ENCODE measurements at regions not wholly inside any gene's neighbourhood (a gene's known extent, or its start where the extent isn't known, plus 50 kb on each side); places are given as distances from the start of the nearest gene placed in this dataset.

DNA sequence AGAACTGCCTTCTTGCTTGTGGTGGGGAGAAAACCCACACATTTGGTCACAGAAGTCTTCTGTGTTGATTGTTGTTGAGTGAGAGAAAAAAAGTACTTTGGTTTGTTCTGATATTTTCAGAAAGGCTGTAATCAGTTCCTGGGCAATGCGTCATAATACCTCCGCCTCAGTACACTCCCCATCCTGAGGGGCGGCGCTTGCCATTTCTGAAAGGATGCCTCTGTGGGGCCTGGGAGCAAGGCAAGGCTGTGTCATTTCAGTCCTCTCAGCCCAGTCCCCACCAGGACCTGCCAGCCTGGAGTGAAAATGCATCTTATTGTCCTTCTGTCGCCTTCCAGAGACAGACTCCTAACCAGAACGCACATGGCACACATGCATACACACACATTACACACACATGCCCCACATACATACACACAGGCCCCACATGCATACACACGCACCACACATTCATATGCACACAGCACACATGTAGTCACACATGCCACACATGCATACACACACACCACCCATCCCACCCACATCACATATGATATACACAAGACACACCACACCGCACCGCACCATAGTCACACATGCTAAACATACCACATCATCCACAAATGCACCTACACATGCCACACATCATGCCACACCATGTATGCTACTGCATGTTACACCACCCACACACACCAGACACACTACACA is 90.0 kb downstream of the CXCL12 start:
- H3K36me3 Mint-ChIP-seq (ENCODE audit: low read depth), result no peaks in the 10 kb centered on the region
- no peaks in the 10 kb centered on the region for H3K4me1 Mint-ChIP-seq
- peaks cover 27% of the 10 kb centered on the region for H3K27me3 Mint-ChIP-seq
- H3K9me3 ChIP-seq (ENCODE audit: control insufficient read depth, low read length, poor library complexity, severe bottlenecking), result no peaks in the 10 kb centered on the region
- H3K4me3 Mint-ChIP-seq, result no peak overlapping the region
- DNase-seq, result no peak
- H3K27ac Mint-ChIP-seq, result no peak overlapping the region
- no peak for ATAC-seq

DNA sequence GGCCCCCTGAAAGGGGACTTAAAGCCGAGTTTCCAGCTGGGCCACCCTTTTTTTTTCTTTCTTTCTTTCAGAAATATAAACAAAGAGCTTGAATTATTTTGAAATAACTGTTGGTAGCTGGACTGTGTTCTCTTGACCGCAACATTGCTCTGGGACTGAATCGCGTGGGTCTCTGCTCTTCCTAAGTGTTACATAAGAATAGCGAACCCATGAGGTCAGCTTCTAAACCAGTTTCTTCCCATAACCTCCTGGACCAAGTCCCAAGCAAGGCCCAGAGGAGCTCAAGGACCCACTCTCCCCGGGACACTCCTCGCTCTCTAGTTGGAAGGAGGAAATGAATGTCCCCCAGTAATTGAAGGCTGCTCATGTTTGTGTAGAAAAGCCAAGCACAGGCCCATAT is 91.1 kb downstream of the CXCL12 start:
- no peaks in the 10 kb centered on the region for H3K9me3 ChIP-seq (ENCODE audit: control insufficient read depth, low read length, poor library complexity, severe bottlenecking)
- Mint-ChIP-seq H3K27me3 (peaks cover 27% of the 10 kb centered on the region), H3K27ac (no peak overlapping the region), H3K36me3 (ENCODE audit: low read depth) (no peaks in the 10 kb centered on the region), H3K4me1 (no peaks in the 10 kb centered on the region), H3K4me3 (no peak overlapping the region)
- no peak for ATAC-seq
- DNase-seq, result no peak

DNA sequence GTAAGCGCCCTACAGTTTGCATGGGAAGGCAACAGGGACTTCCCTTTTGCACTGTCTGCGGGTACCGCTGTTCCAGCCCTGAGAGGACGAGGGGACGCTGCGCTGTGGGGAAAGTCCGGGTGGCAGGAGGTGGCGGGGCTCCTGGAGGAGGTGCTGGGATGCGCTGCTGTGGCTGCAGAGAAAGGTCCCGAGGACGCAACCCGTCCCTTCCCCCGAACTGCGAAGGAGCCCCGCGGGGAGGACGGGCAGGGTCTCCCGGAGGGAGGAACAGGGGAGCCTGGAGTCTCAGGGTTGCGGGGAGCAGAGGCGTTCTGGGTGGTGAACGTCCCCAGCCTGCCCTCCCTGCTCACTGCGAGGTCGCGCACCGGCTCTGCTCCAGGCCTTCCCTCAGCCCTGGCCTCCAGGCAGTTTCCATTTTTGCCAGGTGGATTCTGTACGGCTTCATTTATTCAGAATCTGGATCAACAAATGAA is 91.6 kb downstream of the CXCL12 start:
- Mint-ChIP-seq H3K27ac (no peak overlapping the region), H3K36me3 (ENCODE audit: low read depth) (no peaks in the 10 kb centered on the region), H3K4me1 (no peaks in the 10 kb centered on the region), H3K4me3 (no peak overlapping the region), H3K27me3 (peaks cover 27% of the 10 kb centered on the region)
- H3K9me3 ChIP-seq (ENCODE audit: control insufficient read depth, low read length, poor library complexity, severe bottlenecking), result no peaks in the 10 kb centered on the region
- no peak for ATAC-seq
- DNase-seq, result no peak

DNA sequence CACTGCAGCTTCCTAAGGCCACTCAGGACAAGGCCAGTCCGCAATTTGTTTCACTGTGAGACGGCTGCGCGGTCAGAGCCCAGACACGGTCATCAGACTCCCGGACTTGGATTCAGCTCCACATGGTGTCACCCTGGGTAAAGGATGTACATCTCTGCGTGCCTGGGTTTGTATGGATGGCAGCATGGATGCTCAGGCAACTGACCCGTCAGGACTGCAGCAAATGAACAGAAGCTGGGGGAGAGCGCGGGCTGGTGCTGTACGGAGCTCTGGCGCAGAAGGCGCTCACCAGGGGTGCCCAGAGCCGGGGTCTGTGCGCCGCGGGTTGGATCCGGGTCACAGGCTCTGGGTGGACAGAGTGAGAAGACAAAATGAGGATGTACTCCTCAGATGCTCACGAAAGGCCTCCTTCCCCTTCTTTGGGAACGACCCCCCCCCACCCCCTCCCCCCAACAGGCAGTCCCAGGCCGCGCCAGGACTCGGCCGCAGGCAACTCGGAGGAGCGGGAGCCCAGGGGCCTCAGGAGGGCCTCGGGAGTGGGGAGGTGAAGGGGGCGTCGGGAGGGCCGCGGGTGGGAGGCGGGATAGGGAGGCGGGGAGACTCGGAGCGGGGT is 92.4 kb downstream of the CXCL12 start:
- no peaks in the 10 kb centered on the region for H3K9me3 ChIP-seq (ENCODE audit: control insufficient read depth, low read length, poor library complexity, severe bottlenecking)
- Mint-ChIP-seq H3K27ac (no peak overlapping the region), H3K4me3 (no peak overlapping the region), H3K36me3 (ENCODE audit: low read depth) (no peaks in the 10 kb centered on the region), H3K27me3 (peaks cover 24% of the 10 kb centered on the region), H3K4me1 (no peaks in the 10 kb centered on the region)
- no peak for DNase-seq
- no peak for ATAC-seq

DNA sequence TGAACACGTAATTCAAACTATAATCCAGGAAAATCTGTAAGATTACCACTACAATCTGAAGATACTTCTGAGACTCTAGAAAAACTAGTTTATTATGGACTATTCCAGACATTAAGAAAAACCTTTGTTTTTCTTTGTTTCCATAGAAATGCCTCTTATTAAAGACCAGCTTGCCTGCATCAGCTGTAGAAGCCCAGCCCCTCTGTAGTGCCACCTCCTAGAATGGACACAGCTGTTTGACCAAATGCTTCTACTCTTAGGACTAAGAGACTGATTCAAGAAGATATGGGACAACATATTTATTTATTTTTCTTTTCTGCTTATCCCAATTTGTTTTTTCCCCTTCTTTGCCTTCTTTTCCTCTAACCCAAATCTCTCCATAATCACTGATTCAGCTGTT is 93.8 kb downstream of the CXCL12 start:
- no peak for DNase-seq
- no peaks in the 10 kb centered on the region for H3K9me3 ChIP-seq (ENCODE audit: control insufficient read depth, low read length, poor library complexity, severe bottlenecking)
- no peaks in the 10 kb centered on the region for H3K4me1 Mint-ChIP-seq
- H3K27ac Mint-ChIP-seq, result no peak overlapping the region
- ATAC-seq, result no peak
- peaks cover 25% of the 10 kb centered on the region for H3K27me3 Mint-ChIP-seq
- no peak overlapping the region for H3K4me3 Mint-ChIP-seq
- no peaks in the 10 kb centered on the region for H3K36me3 Mint-ChIP-seq (ENCODE audit: low read depth)

DNA sequence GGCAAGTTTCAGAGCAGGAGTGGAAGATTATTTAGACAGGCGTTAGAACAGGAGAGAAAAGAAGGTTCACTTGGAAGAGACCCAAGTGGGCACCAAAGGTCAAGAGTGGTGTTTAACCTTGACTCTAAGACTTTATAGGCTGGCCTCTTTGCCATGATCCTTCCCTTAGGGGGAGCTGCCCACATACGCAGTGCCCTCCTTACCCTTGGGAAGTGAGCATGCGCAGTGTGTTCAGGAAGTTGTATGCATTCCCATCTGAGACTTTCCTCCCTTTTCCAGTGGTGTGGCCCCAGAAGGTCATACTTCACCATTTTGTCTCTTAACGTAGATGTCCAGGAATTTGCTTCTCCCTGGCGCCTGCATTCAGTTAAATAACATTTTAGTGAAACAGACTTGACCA is 95.8 kb downstream of the CXCL12 start:
- Mint-ChIP-seq H3K4me1 (no peaks in the 10 kb centered on the region), H3K36me3 (ENCODE audit: low read depth) (no peaks in the 10 kb centered on the region), H3K4me3 (no peak overlapping the region), H3K27me3 (peaks cover 37% of the 10 kb centered on the region), H3K27ac (no peak overlapping the region)
- ATAC-seq (no peak), DNase-seq (no peak)
- H3K9me3 ChIP-seq (ENCODE audit: control insufficient read depth, low read length, poor library complexity, severe bottlenecking), result no peaks in the 10 kb centered on the region

DNA sequence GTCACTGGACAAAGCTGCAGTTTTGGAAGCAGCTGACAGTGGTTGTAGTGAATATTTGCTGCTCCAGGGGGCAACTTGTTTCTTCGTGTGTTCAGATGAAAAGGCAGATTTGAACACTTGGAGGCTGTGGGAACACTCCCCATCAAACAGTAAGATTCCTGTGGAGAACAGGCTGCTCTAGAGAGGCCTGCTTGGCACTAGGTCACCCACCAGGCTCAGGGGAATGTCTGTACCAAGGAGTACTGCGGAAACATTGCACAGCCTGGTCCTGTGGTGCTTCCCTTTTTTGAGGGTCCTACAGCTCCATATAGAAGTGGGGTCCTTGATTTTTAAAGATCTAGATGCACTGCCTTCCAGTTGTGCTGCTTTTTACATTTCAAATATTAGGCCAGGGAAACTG is 97.5 kb downstream of the CXCL12 start:
- Mint-ChIP-seq H3K27ac (no peak overlapping the region), H3K27me3 (peaks cover 44% of the 10 kb centered on the region), H3K36me3 (ENCODE audit: low read depth) (no peaks in the 10 kb centered on the region), H3K4me3 (no peak overlapping the region), H3K4me1 (no peaks in the 10 kb centered on the region)
- H3K9me3 ChIP-seq (ENCODE audit: control insufficient read depth, low read length, poor library complexity, severe bottlenecking), result no peaks in the 10 kb centered on the region
- ATAC-seq (no peak), DNase-seq (no peak)

DNA sequence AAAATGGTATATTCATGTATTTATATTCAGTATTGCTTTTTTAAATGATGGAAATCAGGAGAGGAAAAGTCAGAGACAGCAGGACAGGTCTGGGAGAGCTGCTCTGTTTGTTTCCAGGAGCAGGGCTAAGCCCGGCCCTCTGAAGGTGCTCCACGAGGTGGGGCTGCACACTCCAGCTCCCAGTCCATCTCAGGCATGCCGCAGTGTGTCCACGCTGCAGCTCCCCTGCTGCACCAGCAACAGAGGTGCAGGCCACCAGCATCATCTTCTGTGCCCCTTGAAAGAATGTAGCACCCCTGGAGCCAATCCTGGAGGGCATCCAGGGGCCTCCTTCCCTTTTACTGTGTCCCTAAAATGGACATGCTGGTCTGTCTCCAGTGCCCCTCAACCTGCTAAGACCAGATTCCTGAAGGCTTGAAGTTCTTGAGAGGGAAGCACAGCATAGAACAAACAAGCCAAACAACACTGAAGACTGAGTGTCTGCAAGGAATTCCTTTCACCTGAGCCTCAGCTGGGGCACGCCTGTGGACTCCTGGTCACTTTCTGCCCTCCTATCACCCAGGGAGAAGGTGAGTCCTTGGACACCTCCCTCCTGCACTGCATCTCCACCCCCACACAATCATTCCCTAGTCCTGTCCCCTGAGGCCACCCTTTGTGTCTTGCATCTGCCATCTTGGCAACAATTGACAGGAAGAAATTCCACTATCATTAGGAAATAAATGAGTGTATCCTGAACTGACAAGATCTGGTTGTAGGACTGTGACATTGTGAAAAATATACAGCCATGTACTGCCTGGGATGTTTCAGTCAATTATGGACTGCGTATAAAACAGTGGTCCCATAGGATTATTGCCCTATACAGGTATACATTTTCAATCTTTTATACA is 100.5 kb downstream of the CXCL12 start:
- no peak overlapping the region for H3K4me3 Mint-ChIP-seq
- H3K27ac Mint-ChIP-seq, result no peak overlapping the region
- H3K27me3 Mint-ChIP-seq, result peaks cover 34% of the 10 kb centered on the region
- DNase-seq, result no peak
- no peak for ATAC-seq
- no peaks in the 10 kb centered on the region for H3K4me1 Mint-ChIP-seq
- no peaks in the 10 kb centered on the region for H3K9me3 ChIP-seq (ENCODE audit: control insufficient read depth, low read length, poor library complexity, severe bottlenecking)
- no peaks in the 10 kb centered on the region for H3K36me3 Mint-ChIP-seq (ENCODE audit: low read depth)

DNA sequence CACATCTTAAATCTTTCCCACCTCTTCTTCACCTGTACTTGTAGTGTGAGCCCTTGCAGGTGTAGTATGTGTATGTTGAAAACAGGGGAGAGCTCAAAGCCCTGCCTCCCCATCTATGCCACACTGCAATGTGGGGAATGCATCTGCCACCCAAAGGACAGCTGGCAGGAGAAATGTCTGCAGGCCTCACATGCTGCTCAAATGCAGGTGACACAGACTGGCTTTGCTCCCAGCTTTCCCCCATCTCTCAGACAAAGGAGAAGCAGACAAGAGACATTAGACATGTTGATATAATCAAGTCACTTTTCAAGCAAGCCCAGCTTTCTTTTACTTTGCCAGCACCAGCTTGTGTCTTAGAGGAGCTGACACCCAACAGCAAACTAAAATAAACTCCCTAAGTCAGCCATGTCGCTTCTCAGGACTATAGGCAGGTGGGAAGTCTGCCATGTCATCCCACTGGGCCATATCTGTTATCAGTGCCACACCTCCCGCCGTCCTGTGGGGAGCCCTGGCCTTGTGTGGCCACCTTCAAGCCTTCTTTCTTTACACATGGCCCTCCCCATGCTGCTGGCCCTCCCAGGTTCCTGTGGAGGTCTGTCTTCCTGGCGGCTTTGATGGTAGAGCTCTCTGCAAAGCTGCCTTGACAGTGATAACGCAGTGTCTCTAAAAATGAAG is 102.1 kb downstream of the CXCL12 start:
- Mint-ChIP-seq H3K27me3 (peaks cover 34% of the 10 kb centered on the region), H3K27ac (no peak overlapping the region), H3K4me1 (no peaks in the 10 kb centered on the region), H3K36me3 (ENCODE audit: low read depth) (no peaks in the 10 kb centered on the region), H3K4me3 (no peak overlapping the region)
- ATAC-seq (no peak), DNase-seq (no peak)
- H3K9me3 ChIP-seq (ENCODE audit: control insufficient read depth, low read length, poor library complexity, severe bottlenecking), result no peaks in the 10 kb centered on the region

DNA sequence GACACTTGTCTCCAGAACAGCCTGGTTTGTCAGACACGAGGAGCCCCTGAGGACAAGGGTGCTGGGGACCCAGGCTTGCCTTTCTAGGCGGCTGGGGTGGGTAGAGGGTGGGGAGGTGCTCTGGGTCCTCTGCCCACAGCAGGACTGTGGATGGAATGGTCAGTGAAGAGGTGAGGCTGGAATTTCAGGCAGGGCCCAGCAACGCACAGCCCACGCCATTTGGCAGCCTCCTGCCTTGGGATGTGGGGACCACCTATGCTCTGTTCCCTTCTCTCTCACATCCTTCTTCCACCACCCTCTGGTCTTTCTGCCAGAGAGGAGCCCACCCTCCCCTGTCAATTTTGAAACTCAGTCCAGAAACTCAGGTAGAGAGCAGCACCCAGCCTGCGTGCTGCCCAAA is 103.2 kb downstream of the CXCL12 start:
- H3K36me3 Mint-ChIP-seq (ENCODE audit: low read depth), result no peaks in the 10 kb centered on the region
- no peaks in the 10 kb centered on the region for H3K9me3 ChIP-seq (ENCODE audit: control insufficient read depth, low read length, poor library complexity, severe bottlenecking)
- no peak for DNase-seq
- peaks cover 27% of the 10 kb centered on the region for H3K27me3 Mint-ChIP-seq
- H3K27ac Mint-ChIP-seq, result no peak overlapping the region
- no peak for ATAC-seq
- no peaks in the 10 kb centered on the region for H3K4me1 Mint-ChIP-seq
- H3K4me3 Mint-ChIP-seq, result no peak overlapping the region

DNA sequence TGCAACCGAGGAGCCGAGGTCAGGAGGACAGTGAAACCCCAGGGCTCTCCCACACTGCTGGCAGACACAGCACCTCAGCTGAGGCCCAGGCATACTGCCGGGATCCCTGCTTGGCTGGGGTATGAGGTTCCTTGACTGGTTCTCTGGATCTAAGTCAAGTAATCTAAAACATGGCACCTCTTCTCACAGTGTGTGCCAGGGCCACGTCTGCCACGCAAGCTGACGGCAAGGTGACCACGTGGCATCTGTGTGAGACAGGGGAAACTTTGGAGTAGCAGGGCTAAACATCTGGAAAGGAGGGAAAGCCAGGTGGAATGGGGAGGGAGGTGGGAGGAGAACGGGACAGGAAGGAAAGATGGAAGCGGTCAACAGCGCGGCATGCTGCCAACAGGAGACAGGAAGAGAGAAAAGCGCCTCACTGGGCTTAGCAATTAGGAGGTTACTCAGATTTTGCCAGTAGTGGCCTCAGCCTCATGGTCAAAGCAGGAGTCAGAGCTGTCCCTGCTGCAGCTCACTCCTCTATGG is 103.7 kb downstream of the CXCL12 start:
- no peaks in the 10 kb centered on the region for H3K36me3 Mint-ChIP-seq (ENCODE audit: low read depth)
- H3K4me3 Mint-ChIP-seq, result no peak overlapping the region
- H3K4me1 Mint-ChIP-seq, result no peaks in the 10 kb centered on the region
- H3K9me3 ChIP-seq (ENCODE audit: control insufficient read depth, low read length, poor library complexity, severe bottlenecking), result no peaks in the 10 kb centered on the region
- ATAC-seq, result no peak
- no peak for DNase-seq
- H3K27me3 Mint-ChIP-seq, result peaks cover 27% of the 10 kb centered on the region
- no peak overlapping the region for H3K27ac Mint-ChIP-seq

DNA sequence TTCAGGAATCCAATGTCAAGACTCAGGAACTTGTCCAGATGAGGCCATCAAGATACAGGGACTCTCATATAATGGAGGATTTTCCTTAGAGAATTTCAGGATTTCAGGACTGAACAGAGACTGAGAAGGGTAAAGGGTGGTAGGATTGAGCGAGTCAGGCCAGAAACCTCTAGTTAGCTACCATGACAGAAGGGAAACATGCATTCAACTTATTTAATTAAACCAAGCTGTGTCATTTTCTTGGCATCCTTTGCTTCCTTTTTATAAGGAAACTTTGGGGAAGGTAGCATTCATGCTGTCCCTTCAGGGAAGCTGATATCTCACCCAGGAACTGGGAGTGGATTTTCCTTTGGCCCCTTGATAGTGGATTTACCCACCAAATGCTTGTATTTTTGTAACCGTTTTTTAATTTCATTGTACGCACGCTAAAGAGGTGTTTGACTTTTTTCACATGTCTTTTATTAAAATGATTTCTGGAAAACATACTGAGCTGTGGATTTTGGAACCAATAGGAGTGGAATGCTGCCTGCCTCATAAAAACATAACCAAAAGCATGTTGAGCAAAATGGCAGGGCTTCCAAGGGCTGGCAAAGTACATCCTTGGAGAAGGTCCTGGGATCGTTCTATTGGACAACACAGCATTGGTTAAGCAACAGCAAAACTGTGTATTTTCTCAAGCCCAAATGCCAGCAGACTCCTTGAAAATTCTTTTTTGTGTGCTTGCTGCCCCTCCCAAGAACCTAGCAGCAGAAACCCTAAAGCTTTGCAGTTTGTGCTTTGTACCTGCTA is 104.5 kb downstream of the CXCL12 start:
- no peak for DNase-seq
- Mint-ChIP-seq H3K27ac (no peak overlapping the region), H3K4me3 (no peak overlapping the region), H3K4me1 (no peaks in the 10 kb centered on the region), H3K36me3 (ENCODE audit: low read depth) (no peaks in the 10 kb centered on the region), H3K27me3 (peaks cover 26% of the 10 kb centered on the region)
- no peaks in the 10 kb centered on the region for H3K9me3 ChIP-seq (ENCODE audit: control insufficient read depth, low read length, poor library complexity, severe bottlenecking)
- no peak for ATAC-seq

All from T-helper 17 cell (primary cell).